MM.1S (cell line): ENCODE measurements at regions not wholly inside any gene's neighbourhood (a gene's known extent, or its start where the extent isn't known, plus 50 kb on each side); places are given as distances from the start of the nearest gene placed in this dataset.

Experiments used
- EZH2 ChIP-seq: fragments of 300-600 bp; sonication (generic); optimal IDR thresholded peaks from 2 replicates; pipeline ENCODE3; 2017; ENCODE audit warnings: low read depth, mild to moderate bottlenecking, antibody characterized with exemption, low read length, mixed read lengths
- TF ChIP-seq, protein P1 (sequence below): fragments of 300-600 bp; sonication (generic); IDR thresholded peaks from 2 replicates; pipeline ENCODE4 v1.5.1; 2016; ENCODE audit warnings: antibody characterized with exemption, low read length, mixed read lengths

- TF ChIP-seq, protein P1, sequence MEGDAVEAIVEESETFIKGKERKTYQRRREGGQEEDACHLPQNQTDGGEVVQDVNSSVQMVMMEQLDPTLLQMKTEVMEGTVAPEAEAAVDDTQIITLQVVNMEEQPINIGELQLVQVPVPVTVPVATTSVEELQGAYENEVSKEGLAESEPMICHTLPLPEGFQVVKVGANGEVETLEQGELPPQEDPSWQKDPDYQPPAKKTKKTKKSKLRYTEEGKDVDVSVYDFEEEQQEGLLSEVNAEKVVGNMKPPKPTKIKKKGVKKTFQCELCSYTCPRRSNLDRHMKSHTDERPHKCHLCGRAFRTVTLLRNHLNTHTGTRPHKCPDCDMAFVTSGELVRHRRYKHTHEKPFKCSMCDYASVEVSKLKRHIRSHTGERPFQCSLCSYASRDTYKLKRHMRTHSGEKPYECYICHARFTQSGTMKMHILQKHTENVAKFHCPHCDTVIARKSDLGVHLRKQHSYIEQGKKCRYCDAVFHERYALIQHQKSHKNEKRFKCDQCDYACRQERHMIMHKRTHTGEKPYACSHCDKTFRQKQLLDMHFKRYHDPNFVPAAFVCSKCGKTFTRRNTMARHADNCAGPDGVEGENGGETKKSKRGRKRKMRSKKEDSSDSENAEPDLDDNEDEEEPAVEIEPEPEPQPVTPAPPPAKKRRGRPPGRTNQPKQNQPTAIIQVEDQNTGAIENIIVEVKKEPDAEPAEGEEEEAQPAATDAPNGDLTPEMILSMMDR = no peak
- TF ChIP-seq EZH2 = no peak
These were observed 334.0 kb downstream of the SPRY2 start for GRCh38 chr13:80006940-80007339.
